PC-3 (cell line): ENCODE measurements at regions not wholly inside any gene's neighbourhood (a gene's known extent, or its start where the extent isn't known, plus 50 kb on each side); places are given as distances from the start of the nearest gene placed in this dataset.

Experiments
- CTCF ChIP-seq: fragments of 300-600 bp; sonication (generic); conservative IDR thresholded peaks from 2 replicates; pipeline ENCODE4 v1.5.1; 2017; ENCODE audit warnings: antibody characterized with exemption, low read depth, mild to moderate bottlenecking, low read length
- EZH2 ChIP-seq: fragments of 300-600 bp; sonication (generic); IDR thresholded peaks from one replicate; pipeline ENCODE4 v1.6.1; 2017; ENCODE audit warnings: antibody characterized with exemption, mild to moderate bottlenecking, low read length; ENCODE audit not compliant: unreplicated experiment
- EZH2phosphoT487 ChIP-seq: fragments of 300-600 bp; sonication (generic); IDR thresholded peaks from 2 replicates; pipeline ENCODE4 v1.6.1; 2018; ENCODE audit warnings: mild to moderate bottlenecking, antibody characterized with exemption, low read length, borderline replicate concordance

GRCh38 chr17:10932938-10933337 lies 95.1 kb upstream of the PIRT start:
- TF ChIP-seq CTCF (no peak), EZH2 (no peak), EZH2phosphoT487 (no peak)
